SIG-M5 treated with dmso at 0.1 percent for 504 hours (cell line): ENCODE measurements at regions not wholly inside any gene's neighbourhood (a gene's known extent, or its start where the extent isn't known, plus 50 kb on each side); places are given as distances from the start of the nearest gene placed in this dataset.
"Not testable (repeated sequence)": the region's sequence is repeated elsewhere in the genome, so short reads cannot be mapped to it uniquely, and the experiment has no call there.

Experiments
- DNase-seq: peaks from one replicate; lab custom pipeline; 2025; ENCODE audit not compliant: unreplicated experiment; lab: John Stamatoyannopoulos, UW

DNA sequence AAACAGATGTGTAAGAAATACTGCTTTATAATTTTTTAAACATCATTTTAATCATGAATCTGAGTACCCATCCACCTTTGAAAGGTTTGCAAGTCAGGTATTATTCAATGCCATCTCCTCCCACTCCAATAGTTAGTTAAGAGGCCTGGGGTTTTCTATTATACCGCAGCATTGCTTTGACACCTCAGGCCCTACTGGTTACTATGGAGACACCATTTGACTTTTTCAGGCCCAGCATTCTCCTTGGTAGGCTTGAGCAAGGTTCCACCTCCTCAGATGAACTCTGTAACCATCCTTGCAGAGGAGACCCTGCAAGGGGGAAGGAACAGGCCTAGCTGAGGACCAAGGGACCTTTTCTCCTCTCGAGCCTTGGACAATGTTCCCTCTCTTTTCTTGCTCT is 326.9 kb upstream of the NPSR1 start:
- no peak for DNase-seq

DNA sequence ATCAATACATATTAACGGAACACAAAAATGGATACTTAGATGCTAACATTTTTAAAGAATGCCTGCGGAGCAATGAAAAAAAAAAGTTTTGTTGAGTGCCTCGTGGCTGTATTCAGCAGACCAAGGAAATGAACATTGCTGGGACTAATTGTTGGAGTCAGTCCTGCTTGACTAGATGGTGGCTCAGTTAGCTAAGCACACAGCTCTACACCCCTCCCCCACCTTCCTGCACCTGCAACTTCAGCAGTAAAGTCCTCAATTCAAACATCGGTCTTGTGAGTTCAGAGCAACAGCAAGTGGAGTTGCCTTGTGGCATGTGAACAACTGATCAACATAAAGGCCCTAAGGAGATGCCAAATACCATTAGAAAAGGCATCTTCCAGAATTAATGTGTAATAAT is 326.0 kb upstream of the NPSR1 start:
- no peak for DNase-seq

- DNase-seq: no peak
Measured at GRCh38 chr7:34333184-34333583, 324.8 kb upstream of the NPSR1 start.

DNA sequence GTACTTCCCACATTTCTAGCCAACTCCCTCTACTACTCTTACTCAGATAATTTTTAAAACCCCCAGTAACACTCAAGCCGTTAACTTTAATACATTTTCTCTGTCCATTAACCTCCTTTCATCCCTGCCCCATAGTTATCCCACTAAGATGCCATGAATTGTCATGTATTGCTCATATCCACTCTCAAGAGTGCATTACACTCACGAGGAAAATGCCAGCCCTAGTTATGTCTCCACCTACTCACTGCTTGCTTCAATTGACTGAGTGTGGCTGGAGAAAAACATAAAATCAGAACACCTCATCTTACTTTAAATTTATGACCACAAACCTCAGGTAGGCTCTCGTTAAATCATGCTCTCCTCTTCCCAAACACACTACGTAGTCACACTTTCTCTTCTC is 324.1 kb upstream of the NPSR1 start:
- DNase-seq: no peak

GRCh38 chr7:34337163-34337562 is 320.9 kb upstream of the NPSR1 start:
- DNase-seq: no peak

GRCh38 chr7:34338961-34339526 is 319.0 kb upstream of the NPSR1 start:
- DNase-seq: no peak

- no peak for DNase-seq
Measured at GRCh38 chr7:34341326-34341725, 316.7 kb upstream of the NPSR1 start.

- DNase-seq: no peak
Measured at GRCh38 chr7:34342387-34342786, 315.6 kb upstream of the NPSR1 start.

- no peak for DNase-seq
Measured at GRCh38 chr7:34343667-34344066, 314.4 kb upstream of the NPSR1 start.

- DNase-seq: no peak
Measured at GRCh38 chr7:34354011-34354410, 304.0 kb upstream of the NPSR1 start.

GRCh38 chr7:34354899-34355298 is 303.1 kb upstream of the NPSR1 start:
- DNase-seq: no peak

GRCh38 chr7:34357068-34357467 is 300.9 kb upstream of the NPSR1 start:
- DNase-seq: no peak

DNA sequence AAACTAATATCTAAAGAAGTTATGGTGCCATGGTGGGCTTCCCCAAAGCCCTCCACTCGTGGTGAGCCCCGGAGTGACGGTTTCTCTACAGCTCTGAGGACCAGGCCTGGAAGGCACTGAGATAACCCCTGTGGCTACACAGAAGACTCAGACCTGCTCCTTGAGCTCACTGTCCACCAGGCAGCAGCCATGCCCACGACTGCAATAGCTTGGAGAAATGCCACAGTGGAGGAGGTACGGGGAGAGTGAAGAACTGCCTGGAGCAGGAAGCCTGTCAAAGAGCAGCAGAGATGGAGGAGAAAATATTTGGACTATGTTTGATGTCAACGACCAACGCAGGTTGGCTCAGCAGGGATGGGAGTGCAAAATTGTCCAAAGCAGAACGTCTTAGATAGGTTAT is 300.1 kb upstream of the NPSR1 start:
- DNase-seq: no peak

DNA sequence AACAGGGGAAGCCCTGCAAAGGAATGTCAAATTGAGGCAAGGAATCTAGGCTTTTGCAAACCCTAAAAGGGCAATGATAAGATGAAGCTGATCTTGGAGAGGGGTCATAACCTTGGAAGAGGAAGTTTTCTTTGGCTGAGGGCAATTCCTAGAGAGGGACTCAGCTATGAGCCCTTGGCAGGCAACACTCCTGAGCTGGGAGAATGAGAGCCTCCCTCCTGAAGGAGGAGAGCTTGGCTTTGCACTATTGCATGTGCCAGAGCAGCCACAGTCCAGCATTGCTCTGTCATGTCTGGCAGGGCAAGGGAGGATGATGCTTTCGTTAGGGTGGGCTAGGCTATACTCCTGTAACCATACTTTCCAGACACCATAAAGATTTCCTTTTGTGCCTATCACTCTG is 299.4 kb upstream of the NPSR1 start:
- not testable (repeated sequence) for DNase-seq

GRCh38 chr7:34361663-34362250 is 296.3 kb upstream of the NPSR1 start:
- DNase-seq: no peak

DNA sequence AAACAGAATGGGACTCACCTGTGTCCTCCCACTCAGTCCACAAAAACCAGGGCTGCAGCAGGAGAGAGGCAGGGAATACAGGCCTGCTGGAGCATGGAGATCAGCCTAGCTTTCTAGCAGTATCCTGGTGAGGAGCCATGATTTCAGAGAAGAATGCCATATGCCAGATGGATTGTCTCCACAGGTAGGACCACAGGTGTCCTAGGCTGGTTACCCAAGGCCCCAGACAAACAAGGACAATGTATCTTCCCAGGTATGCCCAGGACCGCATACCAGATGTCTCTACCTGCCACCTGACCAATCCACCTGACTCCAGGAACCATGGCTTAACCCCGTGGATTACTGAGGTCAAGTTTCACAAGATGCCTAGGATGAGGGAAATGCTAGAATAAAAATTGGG is 295.4 kb upstream of the NPSR1 start:
- no peak for DNase-seq

DNA sequence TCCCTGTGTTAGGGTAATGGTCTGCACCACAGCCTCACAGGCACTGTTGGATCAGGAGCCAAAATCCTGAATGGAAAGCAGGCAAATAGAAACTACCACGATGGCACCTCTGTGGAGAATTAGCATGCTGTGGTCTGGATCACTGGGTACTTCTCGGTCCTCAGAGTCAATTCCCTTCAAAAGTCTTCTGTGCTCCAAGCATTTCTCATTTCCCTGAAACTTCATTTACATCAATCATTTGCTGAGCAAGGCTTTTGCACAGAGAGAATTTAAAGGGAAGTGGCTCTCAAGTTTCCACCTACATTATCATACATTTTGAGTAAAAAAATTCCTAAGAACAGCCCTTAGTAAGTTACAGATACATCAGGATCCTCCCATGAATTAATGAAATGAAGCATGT is 293.9 kb upstream of the NPSR1 start:
- no peak for DNase-seq

DNA sequence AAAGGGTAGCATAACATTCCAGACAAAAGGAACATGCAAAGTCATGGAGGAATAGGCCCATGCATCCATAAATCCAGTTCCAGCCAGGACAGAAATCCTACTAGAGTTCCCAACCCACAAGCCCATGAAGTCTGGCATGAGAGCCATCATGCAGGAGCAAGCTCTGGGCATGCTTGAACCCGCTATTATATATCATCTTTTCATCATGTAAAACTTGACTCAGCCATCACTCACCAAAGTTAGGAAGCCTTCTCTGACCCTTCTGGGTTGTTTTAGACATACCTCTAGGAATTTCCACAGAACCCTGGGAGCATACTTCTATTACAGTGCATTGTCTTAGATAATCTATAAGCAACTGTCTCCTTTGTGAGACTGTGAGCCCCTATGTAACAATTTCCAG is 293.0 kb upstream of the NPSR1 start:
- no peak for DNase-seq

- no peak for DNase-seq
Measured at GRCh38 chr7:34365611-34366010, 292.4 kb upstream of the NPSR1 start.

GRCh38 chr7:34371922-34372321 is 286.1 kb upstream of the NPSR1 start:
- no peak for DNase-seq

- no peak for DNase-seq
Measured at GRCh38 chr7:34373940-34374339, 284.1 kb upstream of the NPSR1 start.

- no peak for DNase-seq
Measured at GRCh38 chr7:34382166-34382893, 275.7 kb upstream of the NPSR1 start.

DNA sequence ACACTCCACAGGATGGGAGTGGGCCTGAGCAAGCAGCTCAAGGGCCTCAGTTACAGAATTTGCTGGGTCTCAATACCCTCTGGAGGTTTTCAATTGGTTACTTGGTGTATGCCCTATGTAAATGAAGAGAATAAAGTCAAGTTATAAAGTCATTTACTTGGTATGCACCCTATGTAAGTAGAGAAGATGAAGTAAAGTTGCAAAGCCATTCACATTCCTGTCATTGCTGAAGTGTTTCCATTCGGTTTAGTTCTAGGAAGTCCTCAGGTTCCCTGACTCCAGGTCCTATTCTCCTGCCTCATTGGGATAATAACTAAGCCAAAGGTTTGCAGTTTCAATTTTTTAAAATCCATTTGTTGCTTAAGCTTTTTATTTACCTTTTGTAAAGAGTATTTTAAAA is 272.6 kb upstream of the NPSR1 start:
- no peak for DNase-seq
